VCaP (cell line): ENCODE measurements at regions not wholly inside any gene's neighbourhood (a gene's known extent, or its start where the extent isn't known, plus 50 kb on each side); places are given as distances from the start of the nearest gene placed in this dataset.

Source experiments
- H3K27ac ChIP-seq: fragments of 450-650 bp; 2 replicates; pipeline ENCODE4 v1.5.1; 2017
- TF ChIP-seq, protein P1 (sequence below): fragments of 450-650 bp; conservative IDR thresholded peaks from 2 replicates; pipeline ENCODE4 v1.5.1; 2017; ENCODE audit warnings: mild to moderate bottlenecking, moderate library complexity

- TF ChIP-seq, protein P1, sequence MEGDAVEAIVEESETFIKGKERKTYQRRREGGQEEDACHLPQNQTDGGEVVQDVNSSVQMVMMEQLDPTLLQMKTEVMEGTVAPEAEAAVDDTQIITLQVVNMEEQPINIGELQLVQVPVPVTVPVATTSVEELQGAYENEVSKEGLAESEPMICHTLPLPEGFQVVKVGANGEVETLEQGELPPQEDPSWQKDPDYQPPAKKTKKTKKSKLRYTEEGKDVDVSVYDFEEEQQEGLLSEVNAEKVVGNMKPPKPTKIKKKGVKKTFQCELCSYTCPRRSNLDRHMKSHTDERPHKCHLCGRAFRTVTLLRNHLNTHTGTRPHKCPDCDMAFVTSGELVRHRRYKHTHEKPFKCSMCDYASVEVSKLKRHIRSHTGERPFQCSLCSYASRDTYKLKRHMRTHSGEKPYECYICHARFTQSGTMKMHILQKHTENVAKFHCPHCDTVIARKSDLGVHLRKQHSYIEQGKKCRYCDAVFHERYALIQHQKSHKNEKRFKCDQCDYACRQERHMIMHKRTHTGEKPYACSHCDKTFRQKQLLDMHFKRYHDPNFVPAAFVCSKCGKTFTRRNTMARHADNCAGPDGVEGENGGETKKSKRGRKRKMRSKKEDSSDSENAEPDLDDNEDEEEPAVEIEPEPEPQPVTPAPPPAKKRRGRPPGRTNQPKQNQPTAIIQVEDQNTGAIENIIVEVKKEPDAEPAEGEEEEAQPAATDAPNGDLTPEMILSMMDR: no peak
- no peak overlapping the region for H3K27ac ChIP-seq
Observed at GRCh38 chr6:134590004-134590403, 272.1 kb upstream of the SGK1 start.

- H3K27ac ChIP-seq: no peak overlapping the region
- TF ChIP-seq, protein P1: no peak
Observed at GRCh38 chr6:134589512-134589911, 271.6 kb upstream of the SGK1 start.

GRCh38 chr6:134588267-134588666, 270.4 kb upstream of the SGK1 start:
- TF ChIP-seq, protein P1: no peak
- no peak overlapping the region for H3K27ac ChIP-seq

GRCh38 chr6:134585517-134585873, 267.6 kb upstream of the SGK1 start:
- no peak overlapping the region for H3K27ac ChIP-seq
- TF ChIP-seq, protein P1: no peak

- H3K27ac ChIP-seq: no peak overlapping the region
- TF ChIP-seq, protein P1: no peak
Observed at GRCh38 chr6:134584847-134585516, 267.1 kb upstream of the SGK1 start.

GRCh38 chr6:134577998-134578397, 260.1 kb upstream of the SGK1 start:
- H3K27ac ChIP-seq: no peak overlapping the region
- TF ChIP-seq, protein P1: no peak

DNA sequence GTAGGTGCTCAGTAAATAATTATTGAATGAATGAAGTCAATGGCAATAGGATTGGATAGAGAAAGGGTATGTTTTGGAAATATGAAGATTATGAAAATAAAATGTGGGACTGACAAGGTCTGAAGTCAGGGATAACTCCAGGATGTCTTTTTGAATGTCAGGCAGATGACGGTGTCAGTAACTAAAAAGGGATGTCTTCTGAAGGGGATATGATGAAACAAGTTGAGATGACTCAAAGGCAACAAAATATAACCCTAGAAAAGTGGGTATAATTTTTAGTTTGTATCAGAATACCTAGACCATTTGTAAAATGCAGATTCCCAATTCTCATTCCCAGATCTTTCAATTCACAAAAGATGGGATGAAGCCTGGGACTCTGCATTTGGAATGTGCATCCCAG, 257.3 kb upstream of the SGK1 start:
- H3K27ac ChIP-seq: no peak overlapping the region
- TF ChIP-seq, protein P1: no peak
